ENCODE measurements at regions not wholly inside any gene's neighbourhood (a gene's known extent, or its start where the extent isn't known, plus 50 kb on each side); places are given as distances from the start of the nearest gene placed in this dataset.

GRCh38 chr13:69101841-69102240 lies 1005.8 kb upstream of the ATXN8OS start:
- Histone ChIP-seq H3K9me3 (ENCODE audit: control insufficient read depth, insufficient read depth, low read depth, low read length) (no peaks in the 10 kb centered on the region), H3K4me3 (ENCODE audit: low read depth, low read length) (no peak overlapping the region), H3K27ac (ENCODE audit: extremely low read depth, low read depth, low read length) (no peak overlapping the region), H3K36me3 (ENCODE audit: control insufficient read depth in 2 of 2, insufficient read depth in 1 of 2, low read length in 2 of 2) (no peaks in the 10 kb centered on the region), H3K4me1 (ENCODE audit: control insufficient read depth, insufficient read depth, low read length) (no peaks in the 10 kb centered on the region)
- ChIA-PET CTCF (no interaction called here), POLR2A (no interaction called here)
- no peak for TF ChIP-seq SP7 (tag by site-specific recombination; IDR thresholded peaks at IDR 0.05)
- no peak for TF ChIP-seq ZNF473 (tag by site-specific recombination; IDR thresholded peaks at IDR 0.05)
- no peak for TF ChIP-seq ELK4 (IDR thresholded peaks at IDR 0.05; ENCODE audit: borderline replicate concordance, low read depth, low read length)
- TF ChIP-seq MEIS1 (CRISPR knock-in tag; IDR thresholded peaks at IDR 0.05; ENCODE audit: borderline replicate concordance), result no peak
- no peak for TF ChIP-seq ZSCAN30 (tag by site-specific recombination; IDR thresholded peaks at IDR 0.05)
- TF ChIP-seq ZNF266 (tag by site-specific recombination; IDR thresholded peaks at IDR 0.05; ENCODE audit: low read depth), result no peak
- TF ChIP-seq ZNF148 (tag by site-specific recombination; IDR thresholded peaks at IDR 0.05; ENCODE audit: borderline replicate concordance), result no peak
- TF ChIP-seq ZFP69B (tag by site-specific recombination; IDR thresholded peaks at IDR 0.05), result no peak

GRCh38 chr13:69094485-69094884 lies 1013.1 kb upstream of the ATXN8OS start:
- CTCF ChIA-PET, result no interaction called here
- no peak overlapping the region for H3K27ac ChIP-seq (ENCODE audit: extremely low read depth, low read depth, low read length)
- POLR2A ChIA-PET, result no interaction called here
- no peaks in the 10 kb centered on the region for H3K9me3 ChIP-seq (ENCODE audit: control insufficient read depth, insufficient read depth, low read depth, low read length)
- no peaks in the 10 kb centered on the region for H3K4me1 ChIP-seq (ENCODE audit: control insufficient read depth, insufficient read depth, low read length)
- no peak for TF ChIP-seq ZBTB20 (tag by site-specific recombination; IDR thresholded peaks at IDR 0.05)
- no peak for TF ChIP-seq MEIS1 (CRISPR knock-in tag; IDR thresholded peaks at IDR 0.05; ENCODE audit: borderline replicate concordance)
- no peak for TF ChIP-seq ZNF629 (tag by site-specific recombination; IDR thresholded peaks at IDR 0.05)
- no peak for TF ChIP-seq ZSCAN18 (tag by site-specific recombination; IDR thresholded peaks at IDR 0.05)
- no peak for TF ChIP-seq ZNF791 (tag by site-specific recombination; IDR thresholded peaks at IDR 0.05)
- TF ChIP-seq GLIS2 (tag by site-specific recombination; IDR thresholded peaks at IDR 0.05), result no peak
- TF ChIP-seq ZNF645 (tag by site-specific recombination; IDR thresholded peaks at IDR 0.05), result no peak
- TF ChIP-seq ZNF585B (tag by site-specific recombination; IDR thresholded peaks at IDR 0.05), result no peak
- TF ChIP-seq ZNF184 (tag by site-specific recombination; IDR thresholded peaks at IDR 0.05), result no peak
- no peak for TF ChIP-seq MYNN (tag by site-specific recombination; IDR thresholded peaks at IDR 0.05; ENCODE audit: borderline replicate concordance)
- TF ChIP-seq ZNF248 (tag by site-specific recombination; IDR thresholded peaks at IDR 0.05), result no peak
- no peak for TF ChIP-seq BCL11A (tag by site-specific recombination; IDR thresholded peaks at IDR 0.05; ENCODE audit: low read depth)
- no peak for TF ChIP-seq ZNF311 (tag by site-specific recombination; IDR thresholded peaks at IDR 0.05; ENCODE audit: borderline replicate concordance)
- no peak for TF ChIP-seq SP7 (tag by site-specific recombination; IDR thresholded peaks at IDR 0.05)
- no peaks in the 10 kb centered on the region for H3K36me3 ChIP-seq (ENCODE audit: control insufficient read depth in 2 of 2, insufficient read depth in 1 of 2, low read length in 2 of 2)
- no peak overlapping the region for H3K4me3 ChIP-seq (ENCODE audit: low read depth, low read length)
